Adrenal gland (tissue), 9 donors: ENCODE measurements at regions not wholly inside any gene's neighbourhood (a gene's known extent, or its start where the extent isn't known, plus 50 kb on each side); places are given as distances from the start of the nearest gene placed in this dataset.
"Not testable (repeated sequence)": the region's sequence is repeated elsewhere in the genome, so short reads cannot be mapped to it uniquely, and the experiment has no call there.

Experiments used
- DNase-seq, 7 donors: peaks; one replicate each; pipeline ENCODE4 v3.0.0-alpha.2; 2019 to 2020
- H3K27ac ChIP-seq, 5 donors: fragments of 200-600 bp; sonication (generic) in 4 of 5; 1 replicate in 3 of 5; 2 replicates in 2 of 5; pipeline versions ENCODE4 v1.5.1 to v1.8.0; 2016 to 2020; ENCODE audit warnings: mild to moderate bottlenecking in 1 of 5
- H3K27me3 ChIP-seq: fragments of 200-600 bp; 2 replicates; pipeline ENCODE4 v1.8.0; 2021
- H3K36me3 ChIP-seq, 2 donors: fragments of 200-600 bp; replicated peaks in 1 of 2; 1 replicate in 1 of 2; 2 replicates in 1 of 2; pipeline versions ENCODE4 v1.5.1 to v1.8.0; 2018 to 2022
- H3K4me1 ChIP-seq, 2 donors: fragments of 200-600 bp; replicated peaks in 1 of 2; 1 replicate in 1 of 2; 2 replicates in 1 of 2; pipeline versions ENCODE4 v1.5.1 to v1.8.0; 2018 to 2021
- H3K4me3 ChIP-seq, 4 donors: fragments of 200-600 bp; sonication (generic) in 3 of 4; one replicate each; pipeline ENCODE4 v1.5.1; 2016 to 2018
- H3K9me3 ChIP-seq, 3 donors: fragments of 200-600 bp; sonication (generic) in 1 of 3; replicated peaks in 1 of 3; 1 replicate in 2 of 3; 2 replicates in 1 of 3; pipeline versions ENCODE4 v1.5.1 to v1.8.0; 2016 to 2021
- CTCF ChIP-seq, 6 experiments: fragments of 450-650 bp in 4 of 6; fragments of 200-600 bp in 2 of 6; sonication (generic) in 1 of 6; IDR thresholded peaks; 1 replicate in 5 of 6; 2 replicates in 1 of 6; pipeline versions ENCODE4 v1.5.1 to v1.8.0; 2016 to 2021; ENCODE audit warnings: antibody characterized with exemption in 6 of 6, mild to moderate bottlenecking in 2 of 6, moderate library complexity in 1 of 6
- POLR2A ChIP-seq, 2 donors: fragments of 450-650 bp; IDR thresholded peaks; one replicate each; pipeline ENCODE4 v1.6.1; 2017; ENCODE audit warnings: antibody characterized with exemption in 2 of 2, mild to moderate bottlenecking in 2 of 2, moderate library complexity in 1 of 2
- WGBS, 4 donors: extraction: QIAGEN DNeasy Blood & Tissue Kit in 2 of 4; methylation state at CpG; one replicate each; pipeline versions ENCODE4 v1.1.5 to v1.1.7; 2013 to 2017; 5-methylcytosine and 5-hydroxymethylcytosine counted together
- intact Hi-C, 2 donors: fragments of 100-400 bp; cut with DNase I; formaldehyde crosslinking; loops; one replicate each; pipeline versions ENCODE4 v1.14.1 to v1.15.0; 2022 to 2023
- donor health status: healthy with polysubstance abuse.
- donor health status: Bipolar disorder and iron deficiency.
- donor health status: DM: yes; HTN: yes; CAD: no.
- donor health status: DM: no; HTN: no; CAD: no.
- donor health status: DM: no; HTN: no; CAD: no.

- H3K27me3 ChIP-seq, intact Hi-C loops, H3K27ac ChIP-seq, H3K4me1 ChIP-seq, DNase-seq, H3K4me3 ChIP-seq, H3K36me3 ChIP-seq, H3K9me3 ChIP-seq: not testable (repeated sequence)
- WGBS, 4 donors = 83 to 84% methylated on average over 5 of the region's 5 CpGs; no CpG with 5 or more reads in 2 of the 4 donors
Measured at GRCh38 chr4:86413426-86413825, 53.6 kb upstream of the MAPK10 start.

GRCh38 chr4:86414686-86415085 lies 54.8 kb upstream of the MAPK10 start:
- H3K9me3 ChIP-seq = no peaks in the 10 kb centered on the region
- no peaks in the 10 kb centered on the region for H3K36me3 ChIP-seq
- intact Hi-C loops = no loop called here
- WGBS, 4 donors = 44 to 74% (median 59%) methylated on average over 2 of the region's 2 CpGs
- DNase-seq = no peak
- H3K4me3 ChIP-seq = no peak overlapping the region
- no peak overlapping the region for H3K27ac ChIP-seq
- H3K4me1 ChIP-seq = no peaks in the 10 kb centered on the region
- TF ChIP-seq CTCF (IDR thresholded peaks at IDR 0.05) (no peak), POLR2A (IDR thresholded peaks at IDR 0.05) (no peak)
- no peaks in the 10 kb centered on the region for H3K27me3 ChIP-seq

GRCh38 chr4:86416081-86416480 lies 56.2 kb upstream of the MAPK10 start:
- Histone ChIP-seq H3K36me3 (no peaks in the 10 kb centered on the region), H3K27me3 (no peaks in the 10 kb centered on the region), H3K9me3 (no peaks in the 10 kb centered on the region), H3K4me1 (no peaks in the 10 kb centered on the region), H3K4me3 (no peak overlapping the region), H3K27ac (no peak overlapping the region)
- TF ChIP-seq CTCF (IDR thresholded peaks at IDR 0.05) (no peak), POLR2A (IDR thresholded peaks at IDR 0.05) (no peak)
- 78 to 92% (median 87%) methylated on average over 3 of the region's 3 CpGs for WGBS, 4 donors
- DNase-seq = no peak
- intact Hi-C loops = no loop called here

DNA sequence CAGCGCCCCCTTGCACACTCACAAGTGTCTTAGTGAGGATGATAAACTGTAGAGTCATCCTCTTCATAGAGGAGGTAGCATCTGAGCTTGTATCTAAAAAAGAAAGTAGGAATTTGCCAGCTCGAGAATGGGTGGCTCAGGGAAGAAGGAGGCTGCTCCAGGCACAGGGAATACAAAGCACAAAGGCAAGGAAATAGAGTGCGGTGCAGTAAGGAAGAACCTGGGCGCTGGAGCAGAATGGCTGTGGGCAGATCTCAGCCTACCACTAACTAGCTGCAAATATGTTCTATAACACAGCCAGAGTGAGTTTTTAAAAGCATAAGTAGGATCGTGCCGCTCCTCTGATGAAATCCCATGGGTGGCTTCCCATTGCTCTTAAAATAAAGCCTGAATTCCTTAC lies 61.6 kb upstream of the MAPK10 start:
- no peaks in the 10 kb centered on the region for H3K36me3 ChIP-seq
- no peaks in the 10 kb centered on the region for H3K9me3 ChIP-seq
- intact Hi-C loops = no loop called here
- H3K27ac ChIP-seq = no peak overlapping the region
- no peak for DNase-seq
- no peak for TF ChIP-seq CTCF (IDR thresholded peaks at IDR 0.05)
- no peak for TF ChIP-seq POLR2A (IDR thresholded peaks at IDR 0.05)
- WGBS, 4 donors = 82 to 95% (median 90%) methylated on average over 6 of the region's 6 CpGs
- H3K4me3 ChIP-seq = no peak overlapping the region
- no peaks in the 10 kb centered on the region for H3K4me1 ChIP-seq
- H3K27me3 ChIP-seq = no peaks in the 10 kb centered on the region

- Histone ChIP-seq H3K9me3 (no peaks in the 10 kb centered on the region), H3K4me3 (no peak overlapping the region), H3K27ac (no peak overlapping the region), H3K4me1 (no peaks in the 10 kb centered on the region), H3K27me3 (no peaks in the 10 kb centered on the region), H3K36me3 (no peaks in the 10 kb centered on the region)
- no peak for TF ChIP-seq CTCF (IDR thresholded peaks at IDR 0.05)
- TF ChIP-seq POLR2A (IDR thresholded peaks at IDR 0.05) = no peak
- WGBS, 4 donors = 87 to 93% (median 92%) methylated on average over 6 of the region's 6 CpGs
- intact Hi-C loops = no loop called here
- no peak for DNase-seq
Measured at GRCh38 chr4:86431543-86432116, 71.8 kb upstream of the MAPK10 start.
